Astrocyte (in vitro differentiated cells and primary cell): ENCODE measurements at regions not wholly inside any gene's neighbourhood (a gene's known extent, or its start where the extent isn't known, plus 50 kb on each side); places are given as distances from the start of the nearest gene placed in this dataset.

Source experiments
- EZH2 ChIP-seq: IDR thresholded peaks from 2 replicates; pipeline ENCODE4 v1.6.1; 2012; ENCODE audit warnings: mild to moderate bottlenecking, low read length, inconsistent platforms; ENCODE audit not compliant: insufficient read depth
- TF ChIP-seq, protein P1 (sequence below): IDR thresholded peaks from 2 replicates; pipeline ENCODE4 v1.5.1; 2011; ENCODE audit warnings: low read depth, mild to moderate bottlenecking, inconsistent platforms, low read length, moderate library complexity; ENCODE audit not compliant: insufficient read depth

DNA sequence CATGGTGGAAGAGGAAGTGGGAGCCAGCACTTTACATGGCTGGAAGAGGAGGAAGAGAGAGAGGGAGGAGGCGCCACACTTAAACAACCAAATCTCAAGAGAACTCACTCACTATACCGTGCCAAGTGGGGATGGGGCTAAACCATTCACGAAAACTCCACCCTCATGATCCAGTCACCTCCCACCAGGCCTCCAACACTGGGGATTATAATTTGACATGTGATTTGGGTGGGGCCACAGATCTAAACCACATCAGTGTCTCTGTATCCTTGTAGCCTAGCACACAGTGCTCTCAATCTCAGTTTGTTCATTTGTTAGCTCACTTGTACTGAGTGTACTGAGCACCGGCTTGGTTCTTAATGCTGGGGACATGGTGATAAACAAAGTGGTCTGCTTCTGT lies 228.3 kb downstream of the BUB3 start:
- TF ChIP-seq, protein P1, sequence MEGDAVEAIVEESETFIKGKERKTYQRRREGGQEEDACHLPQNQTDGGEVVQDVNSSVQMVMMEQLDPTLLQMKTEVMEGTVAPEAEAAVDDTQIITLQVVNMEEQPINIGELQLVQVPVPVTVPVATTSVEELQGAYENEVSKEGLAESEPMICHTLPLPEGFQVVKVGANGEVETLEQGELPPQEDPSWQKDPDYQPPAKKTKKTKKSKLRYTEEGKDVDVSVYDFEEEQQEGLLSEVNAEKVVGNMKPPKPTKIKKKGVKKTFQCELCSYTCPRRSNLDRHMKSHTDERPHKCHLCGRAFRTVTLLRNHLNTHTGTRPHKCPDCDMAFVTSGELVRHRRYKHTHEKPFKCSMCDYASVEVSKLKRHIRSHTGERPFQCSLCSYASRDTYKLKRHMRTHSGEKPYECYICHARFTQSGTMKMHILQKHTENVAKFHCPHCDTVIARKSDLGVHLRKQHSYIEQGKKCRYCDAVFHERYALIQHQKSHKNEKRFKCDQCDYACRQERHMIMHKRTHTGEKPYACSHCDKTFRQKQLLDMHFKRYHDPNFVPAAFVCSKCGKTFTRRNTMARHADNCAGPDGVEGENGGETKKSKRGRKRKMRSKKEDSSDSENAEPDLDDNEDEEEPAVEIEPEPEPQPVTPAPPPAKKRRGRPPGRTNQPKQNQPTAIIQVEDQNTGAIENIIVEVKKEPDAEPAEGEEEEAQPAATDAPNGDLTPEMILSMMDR, result no peak
- no peak for TF ChIP-seq EZH2
